GM18508 (cell line): ENCODE measurements at regions not wholly inside any gene's neighbourhood (a gene's known extent, or its start where the extent isn't known, plus 50 kb on each side); places are given as distances from the start of the nearest gene placed in this dataset.
"Not testable (repeated sequence)": the region's sequence is repeated elsewhere in the genome, so short reads cannot be mapped to it uniquely, and the experiment has no call there.

Experiments
- ATAC-seq: cut with Tn5 transposase; IDR thresholded peaks from one replicate; pipeline ENCODE4 v1.9.1; 2021; ENCODE audit warnings: moderate number of reproducible peaks; ENCODE audit not compliant: insufficient read depth, unreplicated experiment

GRCh38 chr10:107952649-107953556 lies 788.4 kb upstream of the SORCS1 start:
- no peak for ATAC-seq

- not testable (repeated sequence) for ATAC-seq
Measured at GRCh38 chr10:107950411-107951062, 786.0 kb upstream of the SORCS1 start.

GRCh38 chr10:107942826-107943225 lies 778.3 kb upstream of the SORCS1 start:
- no peak for ATAC-seq

GRCh38 chr10:107933076-107933475 lies 768.6 kb upstream of the SORCS1 start:
- no peak for ATAC-seq

GRCh38 chr10:107931808-107932207 lies 767.3 kb upstream of the SORCS1 start:
- no peak for ATAC-seq

- ATAC-seq = no peak
Measured at GRCh38 chr10:107930037-107930436, 765.5 kb upstream of the SORCS1 start.

- ATAC-seq = no peak
Measured at GRCh38 chr10:107924458-107924857, 760.0 kb upstream of the SORCS1 start.

- no peak for ATAC-seq
Measured at GRCh38 chr10:107919626-107920235, 755.2 kb upstream of the SORCS1 start.

GRCh38 chr10:107918171-107918570 lies 753.7 kb upstream of the SORCS1 start:
- ATAC-seq = no peak

GRCh38 chr10:107915215-107915610 lies 750.7 kb upstream of the SORCS1 start:
- ATAC-seq = no peak

- no peak for ATAC-seq
Measured at GRCh38 chr10:107914450-107915214, 750.1 kb upstream of the SORCS1 start.

- no peak for ATAC-seq
Measured at GRCh38 chr10:107913317-107914294, 749.1 kb upstream of the SORCS1 start.

- no peak for ATAC-seq
Measured at GRCh38 chr10:107901076-107901475, 736.6 kb upstream of the SORCS1 start.

- no peak for ATAC-seq
Measured at GRCh38 chr10:107900131-107900530, 735.6 kb upstream of the SORCS1 start.

GRCh38 chr10:107899502-107900062 lies 735.1 kb upstream of the SORCS1 start:
- ATAC-seq = no peak

- no peak for ATAC-seq
Measured at GRCh38 chr10:107899075-107899474, 734.6 kb upstream of the SORCS1 start.

- no peak for ATAC-seq
Measured at GRCh38 chr10:107898392-107898791, 733.9 kb upstream of the SORCS1 start.

GRCh38 chr10:107894516-107894915 lies 730.0 kb upstream of the SORCS1 start:
- no peak for ATAC-seq

GRCh38 chr10:107889105-107889504 lies 724.6 kb upstream of the SORCS1 start:
- no peak for ATAC-seq
